ENCODE measurements at regions not wholly inside any gene's neighbourhood (a gene's known extent, or its start where the extent isn't known, plus 50 kb on each side); places are given as distances from the start of the nearest gene placed in this dataset.

DNA sequence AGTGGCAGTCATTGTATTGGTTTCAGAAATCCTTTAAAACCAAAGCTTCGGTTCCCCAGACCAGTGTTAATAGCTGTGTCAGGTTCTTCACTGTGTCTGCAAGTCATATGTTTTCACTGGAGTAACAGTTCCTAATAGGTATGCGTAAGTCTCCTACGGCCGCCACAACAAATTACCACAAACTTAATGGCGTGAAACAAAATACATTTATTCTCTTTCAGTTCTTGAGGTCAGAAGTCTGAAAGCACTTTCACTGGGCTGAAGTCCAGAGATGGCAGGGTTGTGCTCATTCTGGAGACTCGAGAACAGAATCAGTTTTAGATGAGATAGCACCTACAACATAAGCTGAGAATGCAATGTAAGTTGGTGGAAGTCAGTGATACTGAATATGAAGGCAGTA lies 556.2 kb downstream of the TLE4 start:
- no peak for DNase-seq
- ATAC-seq = no peak

DNA sequence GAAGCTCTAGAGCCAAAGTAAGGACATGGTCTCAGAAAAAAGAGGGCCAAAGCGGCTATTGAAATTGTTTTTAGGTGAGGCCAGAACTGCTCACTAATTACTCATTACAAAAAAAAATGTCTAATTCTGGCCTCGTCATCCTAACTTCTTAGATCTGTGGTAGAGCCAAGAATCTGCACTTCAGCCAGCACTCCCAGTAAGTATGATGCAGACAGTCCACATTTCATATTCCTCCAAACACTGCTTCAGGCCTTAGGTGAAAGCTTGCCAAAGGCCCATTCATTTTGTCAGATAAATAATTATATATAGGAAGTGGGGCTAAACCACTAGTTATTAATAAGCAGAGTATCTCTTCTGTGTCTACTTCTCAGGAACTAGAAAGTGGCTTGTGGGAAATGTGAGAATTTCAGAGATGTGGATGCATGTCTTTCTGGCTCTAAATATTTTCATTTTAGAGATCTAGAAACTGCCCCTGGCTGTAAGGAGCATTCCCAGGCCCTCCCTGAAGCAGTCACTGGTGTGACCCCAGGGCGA lies 554.0 kb downstream of the TLE4 start:
- ATAC-seq = no peak
- no peak for DNase-seq

DNA sequence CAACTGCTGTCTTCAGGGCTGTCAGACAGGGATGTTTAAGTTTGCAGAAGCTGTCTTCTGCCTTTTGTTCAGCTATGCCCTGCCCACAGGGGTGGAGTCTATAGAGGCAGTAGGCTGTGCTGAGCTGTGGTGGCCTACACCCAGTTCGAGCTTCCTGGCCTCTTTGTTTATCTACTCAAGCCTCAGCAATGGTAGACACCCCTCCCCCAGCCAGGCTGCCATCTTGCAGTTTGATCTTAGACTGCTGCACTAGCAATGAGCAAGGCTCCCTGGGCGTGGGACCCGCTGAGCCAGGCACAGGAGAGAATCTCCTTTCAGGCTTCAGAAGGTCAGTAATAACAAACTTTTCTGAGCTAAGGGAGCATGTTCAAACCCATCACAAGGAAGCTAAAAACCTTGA lies 545.3 kb downstream of the TLE4 start:
- DNase-seq = no peak

DNA sequence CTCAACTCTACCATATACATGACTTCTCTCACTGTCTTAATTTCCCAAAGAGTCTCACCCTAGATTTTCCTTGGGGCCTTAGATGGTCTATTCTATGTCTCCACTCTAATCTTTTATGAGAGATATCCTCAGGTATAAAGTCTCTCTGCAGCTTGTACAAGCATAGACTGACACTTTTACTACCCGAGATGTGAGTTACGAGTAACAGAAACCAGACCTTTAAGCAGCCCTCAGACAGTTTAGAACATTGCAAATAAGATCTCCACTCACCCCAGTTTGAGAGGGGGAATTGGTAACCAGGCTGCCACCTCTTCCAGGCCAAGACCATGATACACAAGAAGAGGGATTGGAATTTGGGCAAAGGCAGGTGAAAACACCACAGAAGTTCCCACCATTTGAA lies 542.5 kb downstream of the TLE4 start:
- no peak for ATAC-seq

More for the DNA sequence above, 545.3 kb downstream of the TLE4 start:
- no peak for ATAC-seq

DNA sequence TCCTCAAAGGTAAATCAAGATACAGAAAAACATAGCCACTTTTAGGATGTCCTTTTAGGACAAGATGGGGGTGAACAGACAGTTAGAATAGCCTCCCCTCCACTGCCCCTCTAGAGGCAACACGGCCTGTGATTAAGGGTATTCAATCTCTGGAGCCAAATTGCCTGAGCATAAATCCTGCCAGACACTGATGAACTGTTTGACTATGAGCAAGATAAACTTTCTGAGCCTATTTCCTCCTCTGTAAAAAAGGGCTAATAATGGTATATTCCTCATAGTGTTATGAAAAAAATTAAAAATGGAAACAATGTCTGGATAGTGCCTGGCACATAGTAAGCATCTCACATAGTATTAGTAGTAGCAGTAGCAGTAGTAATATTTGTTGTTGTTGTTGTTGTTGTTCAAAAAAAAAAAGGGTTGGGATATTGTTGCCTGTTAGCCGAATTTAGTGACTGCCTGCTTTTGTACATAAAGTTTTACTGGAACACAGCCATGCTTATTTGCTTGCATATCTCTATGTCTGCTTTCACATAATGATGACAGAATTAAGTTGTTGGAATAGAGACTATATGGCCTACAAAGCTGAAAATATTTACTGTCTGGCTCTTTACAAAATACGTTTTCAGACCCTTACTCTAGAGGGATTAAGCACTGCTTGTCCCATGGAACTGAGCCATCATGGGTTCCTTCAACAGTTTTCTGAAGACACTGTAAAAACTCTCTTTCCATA lies 536.3 kb downstream of the TLE4 start:
- no peak for DNase-seq
- no peak for ATAC-seq

More for the DNA sequence above, 542.5 kb downstream of the TLE4 start:
- DNase-seq = no peak

DNA sequence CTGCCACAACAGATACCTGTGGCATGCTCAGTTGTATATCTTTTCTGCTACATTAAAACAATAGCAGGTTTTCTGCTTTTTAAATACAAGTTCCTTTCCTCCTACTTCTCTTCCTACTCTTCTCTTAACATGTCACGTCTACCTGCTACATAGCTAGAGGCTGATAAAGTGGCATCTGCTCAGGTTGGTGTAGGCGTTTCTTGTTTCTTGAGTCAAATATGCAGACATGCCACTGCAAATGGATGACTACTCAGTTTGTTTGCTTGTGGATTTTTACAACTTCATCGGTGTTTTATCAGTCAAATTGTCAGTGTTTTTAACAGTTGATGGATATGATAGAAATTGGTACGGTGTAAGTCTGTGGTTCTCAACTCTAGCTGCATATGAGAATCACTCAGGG lies 525.7 kb downstream of the TLE4 start:
- no peak for ATAC-seq
- no peak for DNase-seq

DNA sequence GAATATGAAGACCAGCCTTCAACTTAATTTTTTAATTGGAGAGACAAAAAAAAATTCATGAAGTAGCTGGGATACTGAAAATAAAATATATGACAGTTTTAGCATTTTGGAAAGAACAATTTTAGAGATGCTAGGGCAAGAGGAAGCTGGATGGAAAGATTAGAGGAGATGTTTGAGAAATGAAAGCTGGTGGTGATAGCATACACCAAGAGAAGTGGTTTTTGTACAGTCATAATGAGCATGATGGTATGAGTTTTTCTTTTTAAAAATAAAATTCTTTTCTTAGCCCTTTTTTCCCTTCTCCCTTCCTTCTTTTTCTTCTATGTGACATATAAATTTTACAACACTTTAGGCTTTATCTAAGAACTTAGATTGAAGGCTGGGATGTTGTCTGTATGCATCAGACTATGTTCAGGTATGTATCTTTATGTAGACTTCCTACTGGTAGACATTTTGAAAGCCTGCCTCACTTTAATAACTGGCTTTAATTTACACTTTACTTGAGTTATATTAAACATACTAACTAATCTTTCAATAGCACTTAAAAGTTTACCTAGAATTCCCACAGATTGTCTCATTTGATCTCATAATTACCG lies 522.5 kb downstream of the TLE4 start:
- ATAC-seq = peak; percentile 61
- DNase-seq = no peak

DNA sequence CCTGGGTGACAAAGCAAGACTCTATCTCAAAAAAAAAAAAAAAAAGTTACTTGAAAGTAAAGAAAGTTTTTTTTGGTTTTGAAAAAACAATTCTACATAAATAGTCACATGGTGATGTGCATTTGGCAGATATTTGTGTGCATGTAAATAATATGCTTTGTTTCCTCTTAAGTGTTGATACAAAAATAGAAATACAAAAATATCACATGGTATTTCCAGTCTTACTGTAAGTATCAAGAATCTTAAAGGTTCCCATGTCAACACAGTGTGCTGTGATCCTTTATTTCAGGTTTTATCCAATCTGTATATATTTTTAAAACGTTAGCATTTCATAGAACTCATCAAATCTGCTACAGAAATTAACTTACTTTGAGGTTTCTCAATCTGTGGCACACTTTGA lies 521.9 kb downstream of the TLE4 start:
- no peak for ATAC-seq
- no peak for DNase-seq

DNA sequence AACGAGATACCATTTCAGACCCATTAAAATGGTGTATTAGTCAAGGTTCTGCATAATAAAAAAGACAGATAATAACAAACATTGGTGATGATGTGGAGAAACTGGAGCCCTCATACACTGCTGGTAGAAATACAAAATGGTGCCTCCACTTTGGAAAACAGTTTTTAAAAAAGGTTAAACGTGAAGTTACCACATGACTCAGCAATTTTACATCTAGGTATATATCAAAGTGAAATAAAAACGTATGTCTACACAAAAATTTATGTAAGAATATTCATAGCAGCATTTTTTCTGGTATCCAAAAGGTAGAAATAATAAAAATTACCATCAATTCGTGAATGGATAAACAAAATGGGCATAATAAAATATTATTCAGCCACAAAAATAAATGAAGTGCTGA lies 519.8 kb downstream of the TLE4 start:
- ATAC-seq (no peak), DNase-seq (no peak)

DNA sequence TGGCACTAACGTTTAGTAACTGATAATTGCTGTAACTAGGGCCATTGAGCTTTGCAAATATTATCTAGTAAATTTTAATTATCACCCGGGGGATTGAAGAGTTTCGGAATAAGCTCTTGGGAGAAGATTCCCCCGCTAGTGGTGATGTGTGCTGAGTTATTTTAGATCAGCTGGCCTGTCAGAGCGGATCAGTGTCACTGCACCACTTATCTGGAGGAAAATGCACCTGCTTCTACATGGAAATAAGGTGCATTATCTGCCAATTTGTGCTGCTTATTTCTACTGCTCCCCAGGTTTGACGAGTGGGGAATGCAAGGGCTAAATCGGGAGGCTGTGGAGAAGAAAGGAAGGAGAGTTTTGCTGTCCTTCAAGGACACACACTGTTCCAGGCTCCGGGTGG lies 518.6 kb downstream of the TLE4 start:
- DNase-seq (no peak), ATAC-seq (no peak)

DNA sequence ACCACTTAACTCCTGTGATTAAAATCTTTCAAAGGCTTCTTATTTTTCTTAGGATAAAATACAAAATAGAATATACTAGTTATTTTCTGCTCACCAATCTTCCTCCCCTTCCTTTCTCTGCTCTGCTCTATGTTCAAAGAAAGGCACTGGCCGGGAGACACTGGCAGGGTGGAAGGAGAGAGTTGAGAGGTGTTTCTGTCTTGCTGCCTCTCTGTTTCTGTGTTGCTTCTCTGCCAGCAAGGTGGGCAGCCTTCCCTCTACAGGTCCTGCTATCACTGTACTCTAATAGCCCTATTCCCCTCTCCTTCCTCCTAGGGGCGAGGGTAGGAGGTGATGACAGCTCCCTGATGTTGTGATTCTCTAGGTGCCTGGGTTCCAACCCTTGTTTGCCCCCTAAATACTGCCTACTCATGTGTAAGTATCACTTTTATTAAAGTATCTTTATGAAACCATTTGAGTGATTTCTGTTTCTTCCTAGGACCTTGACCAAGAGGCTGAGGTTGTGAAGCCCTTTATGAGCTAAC lies 515.1 kb downstream of the TLE4 start:
- DNase-seq (peak; percentile 12), ATAC-seq (peak; percentile 64)

DNA sequence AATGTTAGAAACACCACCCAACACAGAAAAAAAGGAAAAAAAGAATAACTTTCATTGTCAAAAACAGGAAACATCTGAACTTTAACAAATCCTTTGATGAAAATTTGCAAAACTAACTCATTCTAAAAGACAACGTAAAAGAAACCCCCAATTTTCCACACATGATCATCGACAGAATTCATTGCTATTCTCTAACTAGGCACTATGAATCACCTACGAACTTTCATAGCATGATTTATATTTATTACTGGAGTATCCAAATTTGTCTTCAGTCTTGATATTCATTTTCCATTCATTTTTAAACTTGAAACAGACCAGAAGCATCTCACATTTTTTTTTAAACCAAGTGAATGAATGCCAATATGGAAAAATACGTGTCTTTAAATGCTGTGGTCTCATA lies 514.6 kb downstream of the TLE4 start:
- DNase-seq (no peak), ATAC-seq (peak; percentile 60)

DNA sequence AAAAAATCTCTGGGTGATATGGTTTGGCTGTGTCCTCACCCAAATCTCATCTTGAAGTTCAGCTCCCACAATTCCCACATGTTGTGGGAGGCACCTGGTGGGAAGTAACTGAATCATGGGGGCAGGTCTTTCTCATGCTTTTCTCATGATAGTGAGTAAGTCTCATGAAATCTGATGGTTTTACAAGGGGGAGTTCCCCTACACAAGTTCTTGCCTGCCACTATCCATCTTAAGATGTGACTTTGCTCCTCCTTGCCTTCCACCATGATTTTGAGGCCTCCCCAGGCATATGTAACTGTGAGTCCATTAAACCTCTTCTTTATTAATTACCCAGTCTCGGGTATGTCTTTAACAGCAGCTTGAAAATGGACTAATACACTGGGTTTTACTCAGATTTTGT lies 513.9 kb downstream of the TLE4 start:
- ATAC-seq (peak; percentile 50), DNase-seq (no peak)

DNA sequence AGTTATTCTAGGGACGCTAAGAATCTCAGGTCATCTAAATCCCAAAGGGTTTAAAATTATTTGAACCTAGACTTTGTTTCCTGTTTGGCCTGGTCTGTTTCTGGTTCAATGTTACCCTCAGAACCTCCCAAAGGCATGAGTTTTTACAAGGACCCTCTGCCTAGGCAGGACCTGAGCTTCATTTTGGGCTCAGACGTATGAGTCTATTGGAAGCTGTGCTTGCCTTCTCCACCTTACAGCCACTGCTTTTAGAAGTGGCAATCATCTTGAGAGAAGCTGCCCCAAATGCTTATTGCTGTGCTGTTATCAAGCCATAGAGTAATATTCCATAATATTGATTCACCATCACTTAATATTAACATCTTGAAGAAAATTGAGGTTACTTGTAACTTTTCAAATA lies 510.4 kb downstream of the TLE4 start:
- ATAC-seq = no peak
- DNase-seq = no peak

DNA sequence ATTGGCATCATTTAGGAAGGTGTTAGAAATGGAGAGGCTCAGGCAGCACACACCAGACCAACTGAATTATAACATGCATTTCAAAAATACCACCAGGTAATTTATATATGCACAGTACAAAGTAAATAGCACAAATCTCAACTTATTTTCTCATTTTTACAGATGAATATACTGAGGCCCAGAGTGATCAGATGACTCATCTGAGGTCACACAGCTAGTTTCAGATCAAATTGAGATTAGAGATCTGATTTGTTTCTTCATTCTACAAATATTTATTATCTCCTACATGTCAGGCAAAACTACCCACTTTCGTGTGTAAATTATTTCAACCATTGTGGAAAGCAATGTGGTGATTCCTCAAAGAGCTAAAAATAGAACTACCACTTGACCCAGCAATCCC lies 507.1 kb downstream of the TLE4 start:
- no peak for ATAC-seq

DNA sequence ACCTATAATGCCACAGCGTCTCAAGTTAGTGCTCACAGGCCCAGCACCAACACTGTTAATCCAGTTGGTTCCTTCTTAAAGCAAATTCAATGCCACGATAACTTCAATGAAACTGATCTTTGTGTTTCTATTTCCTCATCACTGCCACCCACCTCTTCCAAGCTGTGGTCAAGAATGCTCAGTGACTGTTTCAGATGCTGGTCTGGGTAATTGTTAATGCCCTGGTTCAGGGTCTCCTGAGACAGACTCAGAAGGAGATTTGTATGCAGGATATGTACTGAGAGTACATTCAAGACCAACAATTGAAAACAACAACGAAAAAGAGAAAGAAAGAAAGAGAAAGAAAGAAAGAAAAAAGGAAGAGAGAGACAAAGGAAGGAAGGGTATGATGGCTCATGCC lies 505.3 kb downstream of the TLE4 start:
- DNase-seq (no peak), ATAC-seq (no peak)

More for the DNA sequence above, 507.1 kb downstream of the TLE4 start:
- DNase-seq = no peak

DNA sequence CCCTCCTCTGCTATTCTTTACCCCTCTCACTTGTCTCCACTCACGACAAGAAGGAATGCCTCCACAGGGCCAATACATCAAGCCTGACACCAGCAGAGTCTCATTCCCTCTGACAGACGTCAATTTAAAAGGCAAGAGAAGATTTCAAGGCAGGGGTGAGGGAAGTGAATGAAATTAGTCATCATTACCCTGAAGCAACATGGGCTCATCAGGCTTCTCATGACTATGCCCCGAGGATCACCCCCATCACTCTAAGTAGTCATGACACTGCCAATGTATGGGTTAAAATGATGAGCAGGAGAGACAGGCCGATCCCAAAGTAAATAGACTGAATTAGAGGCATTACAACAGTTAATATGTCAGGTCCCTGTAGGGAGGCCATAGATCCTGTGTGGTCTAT lies 504.4 kb downstream of the TLE4 start:
- ATAC-seq (no peak), DNase-seq (no peak)

DNA sequence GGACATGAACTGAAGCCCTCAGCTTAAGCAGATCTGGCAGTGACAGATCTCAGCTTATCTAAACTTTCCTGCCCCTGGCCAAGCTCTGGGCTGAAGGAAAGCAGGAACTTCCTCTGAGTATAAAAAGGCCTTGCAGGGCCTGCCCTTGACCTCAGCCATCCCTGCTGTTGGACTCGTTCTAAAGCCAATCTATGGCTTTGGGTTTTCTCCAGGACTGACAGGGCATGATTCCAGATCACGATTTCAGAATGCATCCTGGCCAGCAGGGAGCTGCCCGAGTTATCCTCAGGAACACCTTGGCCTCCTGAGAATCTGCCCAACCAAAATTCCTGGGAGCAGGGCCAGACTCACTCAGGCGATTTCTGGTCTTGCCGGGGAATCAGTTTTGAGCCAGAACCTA lies 502.7 kb downstream of the TLE4 start:
- ATAC-seq (no peak), DNase-seq (no peak)

DNA sequence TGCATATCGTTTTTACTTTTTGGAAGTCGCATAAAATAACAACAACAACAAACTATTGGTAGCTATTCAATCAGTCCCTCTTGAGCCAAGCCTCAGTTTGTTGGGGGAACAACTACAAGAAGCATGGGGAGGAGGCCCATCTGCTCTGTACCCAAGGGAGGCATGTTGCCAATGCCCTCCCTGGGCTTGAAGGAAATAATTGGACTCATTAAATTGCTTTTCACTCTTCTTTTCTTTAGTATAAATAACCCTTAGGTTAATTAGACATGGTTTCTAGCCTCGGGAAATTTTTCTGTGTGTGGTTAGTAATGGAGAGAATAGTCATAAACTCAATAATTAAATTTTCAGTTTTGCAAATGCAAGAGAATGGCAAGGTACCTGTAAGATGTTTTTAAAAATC lies 500.7 kb downstream of the TLE4 start:
- ATAC-seq (no peak), DNase-seq (no peak)

DNA sequence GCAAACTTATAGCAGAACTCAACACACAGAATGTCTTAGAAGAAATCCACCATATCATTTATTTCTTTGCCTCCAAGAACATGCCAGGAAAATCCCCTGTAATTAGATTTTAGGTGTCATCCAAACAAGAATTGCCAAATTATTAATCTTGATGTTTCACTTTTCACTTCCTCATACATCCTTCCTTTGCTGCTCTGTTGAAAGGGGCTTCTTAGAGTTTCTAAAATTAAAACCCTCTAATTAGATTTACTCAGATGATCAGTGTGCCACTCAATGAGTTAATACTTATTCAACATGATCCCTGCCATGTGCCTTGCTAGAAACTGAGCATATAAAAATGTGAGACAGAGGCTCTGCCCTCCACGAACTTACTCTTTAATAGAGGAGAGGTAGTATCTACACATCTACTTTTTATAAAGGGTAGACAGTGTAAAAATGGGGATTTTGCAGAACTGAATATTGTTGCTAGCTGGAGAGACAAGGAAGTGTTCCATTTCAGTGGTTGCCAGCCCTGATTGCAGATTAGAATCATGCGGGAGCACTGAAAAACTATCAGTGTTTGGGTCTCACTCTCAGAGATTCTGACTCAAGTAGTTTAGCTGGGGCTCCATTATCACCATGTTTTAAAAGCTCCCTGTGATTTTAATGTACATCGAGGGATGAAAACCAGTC lies 498.4 kb downstream of the TLE4 start:
- DNase-seq (no peak), ATAC-seq (no peak)

DNA sequence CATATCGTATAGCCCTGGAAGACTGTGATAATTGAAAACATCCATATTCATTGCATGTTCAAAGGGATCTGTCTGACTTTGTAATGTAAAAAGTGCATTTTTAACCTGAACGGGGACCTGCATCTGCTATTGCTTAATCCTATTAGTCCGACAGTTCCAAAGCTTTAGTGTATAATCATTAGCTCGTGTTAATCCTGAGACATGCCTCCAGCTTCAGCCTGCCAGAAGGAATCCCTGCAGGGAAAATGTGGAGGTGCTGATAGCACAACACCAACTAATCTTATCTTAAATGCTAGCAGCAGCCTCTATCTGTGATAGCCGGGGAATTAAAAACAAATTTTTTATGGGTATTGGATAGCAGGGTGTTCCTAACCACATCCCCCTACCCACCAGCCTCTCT lies 495.2 kb downstream of the TLE4 start:
- DNase-seq (no peak), ATAC-seq (no peak)

DNA sequence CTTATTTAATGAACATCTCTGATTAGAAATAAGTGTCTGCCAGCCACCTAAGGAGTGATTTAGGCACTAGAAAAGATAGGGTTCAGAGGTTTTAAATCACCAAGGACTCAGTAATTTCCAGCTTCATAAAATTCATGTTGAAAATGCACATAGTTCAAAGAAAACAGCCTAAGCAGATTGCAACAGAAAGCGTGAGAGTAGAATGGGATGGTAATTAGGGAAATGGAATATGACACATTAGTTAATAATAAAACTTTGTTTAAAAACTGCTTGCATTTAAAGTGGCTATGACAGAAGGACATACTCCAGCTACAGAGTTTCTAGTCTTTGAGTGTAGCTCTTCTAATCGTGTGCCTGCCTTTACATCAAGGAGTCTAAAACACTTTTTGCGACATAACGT lies 490.8 kb downstream of the TLE4 start:
- DNase-seq (no peak), ATAC-seq (no peak)

DNA sequence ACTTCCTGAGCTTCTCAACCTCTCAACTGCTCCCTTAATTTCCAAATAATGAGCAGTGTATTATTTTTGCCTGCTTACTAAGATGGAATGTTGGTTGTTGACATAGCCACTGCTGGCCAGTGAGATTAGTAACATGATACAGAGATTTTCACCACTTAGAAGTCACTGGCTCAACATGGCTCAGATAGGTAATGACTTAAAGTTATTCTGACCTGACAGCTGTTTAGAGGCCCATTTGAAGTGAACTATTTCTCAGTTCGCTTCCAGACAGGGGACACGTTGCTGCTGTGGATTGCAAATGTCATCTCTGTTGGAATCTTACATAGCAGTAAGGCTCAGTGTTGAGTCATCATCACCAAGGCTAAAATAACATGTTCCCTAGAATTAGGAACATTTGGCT lies 490.2 kb downstream of the TLE4 start:
- DNase-seq (no peak), ATAC-seq (no peak)

Data from stimulated activated naive CD8-positive, alpha-beta T cell treated with anti-CD3 and anti-CD28 coated beads, Interleukin-15, Interleukin-2, amounts not matched to agents 100 U/mL and 50 U/mL, for 24 hours (primary cell).